ENCODE measurements at regions not wholly inside any gene's neighbourhood (a gene's known extent, or its start where the extent isn't known, plus 50 kb on each side); places are given as distances from the start of the nearest gene placed in this dataset.

- no peaks in the 10 kb centered on the region for H3K36me3 ChIP-seq (ENCODE audit: control insufficient read depth, insufficient read depth, low read length)
- in situ Hi-C loops (cut with HindIII; ENCODE audit: low pct_unique_long_range_greater_than_20kb, low sequenced_read_pairs) (no loop called here), intact Hi-C loops (cut with micrococcal nuclease; ENCODE audit: unreplicated experiment) (no loop called here)
- TF ChIP-seq REST (IDR thresholded peaks at IDR 0.05; ENCODE audit: insufficient read depth in 1 of 2, low read depth in 2 of 2, low read length in 1 of 2) (no peak), TCF7L2 (IDR thresholded peaks at IDR 0.05; ENCODE audit: low read depth, low read length) (no peak), CTCF (IDR thresholded peaks at IDR 0.05) (no peak), SIN3A (IDR thresholded peaks at IDR 0.05; ENCODE audit: borderline replicate concordance, insufficient read depth, low read depth, low read length) (no peak), POLR2AphosphoS5 (IDR thresholded peaks at IDR 0.05; ENCODE audit: low read depth, low read length) (no peak)
- H3K27ac ChIP-seq (ENCODE audit: low read length), result no peak overlapping the region
- H3K27me3 ChIP-seq (ENCODE audit: control insufficient read depth, insufficient read depth, low read length), result no peaks in the 10 kb centered on the region
- H3K9me3 ChIP-seq (ENCODE audit: control insufficient read depth, insufficient read depth, low read depth, low read length), result no peaks in the 10 kb centered on the region
- no TSS peak for BruUV-seq (replicated peaks)
- ATAC-seq, result no peak
- H3K4me1 ChIP-seq (ENCODE audit: control insufficient read depth, insufficient read depth, low read length), result 0 out of 2 replicates have a peak, but pooled peaks cover 5% of the 10 kb centered on the region
- ChIA-PET POLR2A (no interaction called here), CTCF (no interaction called here)
- DNase-seq (ENCODE audit: low read depth, low spot score), result no peak
- H3K4me3 ChIP-seq (ENCODE audit: low read depth in 2 of 2, low read length in 2 of 2), result no peak overlapping the region
These were observed 286.4 kb downstream of the ZEB1 start for GRCh38 chr10:31605426-31605825.

GRCh38 chr10:31604646-31605170 lies 285.7 kb downstream of the ZEB1 start:
- DNase-seq (ENCODE audit: low read depth, low spot score) (no peak), ATAC-seq (no peak)
- no TSS peak for BruUV-seq (replicated peaks)
- intact Hi-C loops (cut with micrococcal nuclease; ENCODE audit: unreplicated experiment) (no loop called here), in situ Hi-C loops (cut with HindIII; ENCODE audit: low pct_unique_long_range_greater_than_20kb, low sequenced_read_pairs) (no loop called here)
- Histone ChIP-seq H3K36me3 (ENCODE audit: control insufficient read depth, insufficient read depth, low read length) (no peaks in the 10 kb centered on the region), H3K9me3 (ENCODE audit: control insufficient read depth, insufficient read depth, low read depth, low read length) (no peaks in the 10 kb centered on the region), H3K27ac (ENCODE audit: low read length) (no peak overlapping the region), H3K27me3 (ENCODE audit: control insufficient read depth, insufficient read depth, low read length) (no peaks in the 10 kb centered on the region), H3K4me1 (ENCODE audit: control insufficient read depth, insufficient read depth, low read length) (0 out of 2 replicates have a peak, but pooled peaks cover 5% of the 10 kb centered on the region), H3K4me3 (ENCODE audit: low read depth in 2 of 2, low read length in 2 of 2) (no peak overlapping the region)
- CTCF ChIA-PET, result no interaction called here
- TF ChIP-seq TCF7L2 (IDR thresholded peaks at IDR 0.05; ENCODE audit: low read depth, low read length) (no peak), SIN3A (IDR thresholded peaks at IDR 0.05; ENCODE audit: borderline replicate concordance, insufficient read depth, low read depth, low read length) (no peak), POLR2AphosphoS5 (IDR thresholded peaks at IDR 0.05; ENCODE audit: low read depth, low read length) (no peak), REST (IDR thresholded peaks at IDR 0.05; ENCODE audit: insufficient read depth in 1 of 2, low read depth in 2 of 2, low read length in 1 of 2) (no peak), CTCF (IDR thresholded peaks at IDR 0.05) (no peak)
- POLR2A ChIA-PET, result no interaction called here
